ENCODE measurements at regions not wholly inside any gene's neighbourhood (a gene's known extent, or its start where the extent isn't known, plus 50 kb on each side); places are given as distances from the start of the nearest gene placed in this dataset.

DNA sequence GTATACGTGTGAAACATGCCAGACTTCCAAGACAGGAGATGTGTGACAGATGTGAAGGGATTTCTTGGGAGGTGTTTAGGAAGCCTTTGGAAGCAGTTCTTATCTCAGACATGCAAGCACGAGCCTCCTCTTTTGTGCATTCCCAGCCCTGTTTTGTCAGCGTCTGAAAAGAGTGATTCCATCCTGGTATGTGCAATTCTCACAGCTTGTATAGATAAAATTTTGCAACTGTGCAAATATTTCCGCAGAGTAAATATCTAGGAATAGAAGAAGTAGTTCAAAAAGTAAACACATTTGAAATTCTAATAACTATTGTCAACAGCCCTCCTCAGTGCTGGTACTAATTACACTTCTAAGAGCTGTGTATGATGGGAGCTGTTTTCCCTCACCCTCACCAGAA is 72.3 kb upstream of the C1QTNF9B start:
- TF ChIP-seq POLR2A (IDR thresholded peaks at IDR 0.05), result no peak
- TF ChIP-seq, protein P1, sequence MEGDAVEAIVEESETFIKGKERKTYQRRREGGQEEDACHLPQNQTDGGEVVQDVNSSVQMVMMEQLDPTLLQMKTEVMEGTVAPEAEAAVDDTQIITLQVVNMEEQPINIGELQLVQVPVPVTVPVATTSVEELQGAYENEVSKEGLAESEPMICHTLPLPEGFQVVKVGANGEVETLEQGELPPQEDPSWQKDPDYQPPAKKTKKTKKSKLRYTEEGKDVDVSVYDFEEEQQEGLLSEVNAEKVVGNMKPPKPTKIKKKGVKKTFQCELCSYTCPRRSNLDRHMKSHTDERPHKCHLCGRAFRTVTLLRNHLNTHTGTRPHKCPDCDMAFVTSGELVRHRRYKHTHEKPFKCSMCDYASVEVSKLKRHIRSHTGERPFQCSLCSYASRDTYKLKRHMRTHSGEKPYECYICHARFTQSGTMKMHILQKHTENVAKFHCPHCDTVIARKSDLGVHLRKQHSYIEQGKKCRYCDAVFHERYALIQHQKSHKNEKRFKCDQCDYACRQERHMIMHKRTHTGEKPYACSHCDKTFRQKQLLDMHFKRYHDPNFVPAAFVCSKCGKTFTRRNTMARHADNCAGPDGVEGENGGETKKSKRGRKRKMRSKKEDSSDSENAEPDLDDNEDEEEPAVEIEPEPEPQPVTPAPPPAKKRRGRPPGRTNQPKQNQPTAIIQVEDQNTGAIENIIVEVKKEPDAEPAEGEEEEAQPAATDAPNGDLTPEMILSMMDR (IDR thresholded peaks at IDR 0.05), result no peak
